ENCODE measurements at regions not wholly inside any gene's neighbourhood (a gene's known extent, or its start where the extent isn't known, plus 50 kb on each side); places are given as distances from the start of the nearest gene placed in this dataset.

DNA sequence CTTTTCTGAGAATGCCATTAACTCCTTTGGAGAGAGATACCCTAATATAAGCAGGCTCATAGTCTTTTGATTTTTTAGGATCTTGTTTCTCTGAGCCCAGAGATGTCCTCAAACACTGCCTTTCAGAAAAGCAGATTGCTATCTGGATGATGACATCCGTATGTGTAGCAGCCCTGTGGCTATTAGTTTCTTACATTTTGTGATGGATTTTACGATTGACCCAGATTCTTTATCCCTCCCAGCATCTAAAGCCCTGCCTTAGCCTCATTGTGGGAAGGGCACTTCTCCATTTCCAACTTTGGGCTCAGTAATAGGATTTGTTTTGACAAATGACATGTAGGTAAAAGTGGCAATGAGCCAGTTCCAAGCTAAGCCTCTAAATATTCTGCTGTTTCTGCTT lies 300.3 kb downstream of the TTLL7 start:
- Histone ChIP-seq H3K9ac (ENCODE audit: low read length) (no peak overlapping the region), H3F3A (ENCODE audit: insufficient read depth, low read length) (no peaks in the 10 kb centered on the region), H3K27ac (ENCODE audit: low read depth, low read length, poor library complexity, severe bottlenecking) (no peak overlapping the region), H3K4me3 (ENCODE audit: low read depth, low read length, poor library complexity, severe bottlenecking) (no peak overlapping the region), H3K9me2 (ENCODE audit: low read depth, low read length) (no peaks in the 10 kb centered on the region), H4K20me1 (ENCODE audit: insufficient read depth, low read length) (no peaks in the 10 kb centered on the region), H3K27me3 (ENCODE audit: insufficient read depth, low read length) (no peaks in the 10 kb centered on the region), H2AFZ (ENCODE audit: low read length) (no peak overlapping the region), H3K4me1 (ENCODE audit: insufficient read depth, low read length, severe bottlenecking) (peaks cover 36% of the 10 kb centered on the region), H3K4me2 (ENCODE audit: low read length) (no peak overlapping the region), H3K9me3 (ENCODE audit: low read length) (no peaks in the 10 kb centered on the region), H3K36me3 (ENCODE audit: insufficient read depth, low read length) (no peaks in the 10 kb centered on the region; the same call in 1 of the 2 replicates), H3K79me2 (ENCODE audit: insufficient read depth, low read length) (no peaks in the 10 kb centered on the region)
- TF ChIP-seq EZH2 (IDR thresholded peaks at IDR 0.05; ENCODE audit: borderline replicate concordance, low read length) = no peak
- TF ChIP-seq, protein P1, sequence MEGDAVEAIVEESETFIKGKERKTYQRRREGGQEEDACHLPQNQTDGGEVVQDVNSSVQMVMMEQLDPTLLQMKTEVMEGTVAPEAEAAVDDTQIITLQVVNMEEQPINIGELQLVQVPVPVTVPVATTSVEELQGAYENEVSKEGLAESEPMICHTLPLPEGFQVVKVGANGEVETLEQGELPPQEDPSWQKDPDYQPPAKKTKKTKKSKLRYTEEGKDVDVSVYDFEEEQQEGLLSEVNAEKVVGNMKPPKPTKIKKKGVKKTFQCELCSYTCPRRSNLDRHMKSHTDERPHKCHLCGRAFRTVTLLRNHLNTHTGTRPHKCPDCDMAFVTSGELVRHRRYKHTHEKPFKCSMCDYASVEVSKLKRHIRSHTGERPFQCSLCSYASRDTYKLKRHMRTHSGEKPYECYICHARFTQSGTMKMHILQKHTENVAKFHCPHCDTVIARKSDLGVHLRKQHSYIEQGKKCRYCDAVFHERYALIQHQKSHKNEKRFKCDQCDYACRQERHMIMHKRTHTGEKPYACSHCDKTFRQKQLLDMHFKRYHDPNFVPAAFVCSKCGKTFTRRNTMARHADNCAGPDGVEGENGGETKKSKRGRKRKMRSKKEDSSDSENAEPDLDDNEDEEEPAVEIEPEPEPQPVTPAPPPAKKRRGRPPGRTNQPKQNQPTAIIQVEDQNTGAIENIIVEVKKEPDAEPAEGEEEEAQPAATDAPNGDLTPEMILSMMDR (IDR thresholded peaks at IDR 0.05; ENCODE audit: low read length) = no peak

DNA sequence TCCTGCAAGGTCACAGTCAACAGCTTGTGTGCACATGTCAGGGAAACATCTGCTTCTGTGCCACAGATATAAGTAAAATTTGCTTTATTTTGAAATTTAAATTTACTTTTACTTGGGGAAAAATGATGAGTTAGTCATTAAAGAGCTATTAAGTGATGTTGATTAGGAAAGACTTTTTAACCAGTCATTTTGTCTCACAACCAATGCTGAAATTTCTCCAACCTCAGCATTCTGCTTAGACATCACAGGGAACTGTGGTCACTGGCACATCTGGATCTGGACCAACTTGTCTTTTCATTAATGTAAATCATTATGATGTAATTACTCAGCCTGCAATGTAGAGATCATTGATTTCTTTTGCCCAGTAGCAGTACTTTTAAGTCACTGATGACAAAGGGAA lies 301.0 kb downstream of the TTLL7 start:
- no peaks in the 10 kb centered on the region for H3K9me3 ChIP-seq (ENCODE audit: low read length)
- TF ChIP-seq, protein P1 (IDR thresholded peaks at IDR 0.05; ENCODE audit: low read length) = no peak
- no peak for TF ChIP-seq EZH2 (IDR thresholded peaks at IDR 0.05; ENCODE audit: borderline replicate concordance, low read length)

DNA sequence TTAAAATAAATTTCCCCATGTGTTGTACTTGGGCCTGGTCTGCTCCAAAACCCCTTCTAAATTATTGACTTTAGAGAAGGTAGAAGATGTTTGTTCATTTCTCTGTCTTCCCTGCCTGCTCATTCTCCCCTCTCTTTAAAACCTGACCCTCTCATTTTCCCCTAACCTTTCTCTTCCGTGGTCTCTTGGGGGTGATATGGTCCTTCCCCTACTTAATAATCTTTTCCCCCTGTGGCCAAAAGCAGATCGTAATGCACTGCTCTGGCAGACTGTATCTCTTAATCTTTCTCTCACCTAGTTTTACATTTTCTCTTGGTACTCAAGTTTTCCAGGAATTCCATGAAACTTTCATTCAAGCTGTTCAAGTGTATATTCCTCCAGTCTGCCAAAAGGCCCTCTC lies 301.7 kb downstream of the TTLL7 start:
- Histone ChIP-seq H2AFZ (ENCODE audit: low read length) (no peak overlapping the region), H3F3A (ENCODE audit: insufficient read depth, low read length) (no peaks in the 10 kb centered on the region), H3K4me3 (ENCODE audit: low read depth, low read length, poor library complexity, severe bottlenecking) (no peak overlapping the region), H3K36me3 (ENCODE audit: insufficient read depth, low read length) (no peaks in the 10 kb centered on the region; the same call in 1 of the 2 replicates), H3K27ac (ENCODE audit: low read depth, low read length, poor library complexity, severe bottlenecking) (no peak overlapping the region), H3K9me3 (ENCODE audit: low read length) (no peaks in the 10 kb centered on the region), H3K27me3 (ENCODE audit: insufficient read depth, low read length) (no peaks in the 10 kb centered on the region), H4K20me1 (ENCODE audit: insufficient read depth, low read length) (no peaks in the 10 kb centered on the region), H3K9me2 (ENCODE audit: low read depth, low read length) (no peaks in the 10 kb centered on the region), H3K9ac (ENCODE audit: low read length) (no peak overlapping the region), H3K4me2 (ENCODE audit: low read length) (no peak overlapping the region), H3K4me1 (ENCODE audit: insufficient read depth, low read length, severe bottlenecking) (peaks cover 43% of the 10 kb centered on the region), H3K79me2 (ENCODE audit: insufficient read depth, low read length) (no peaks in the 10 kb centered on the region)
- TF ChIP-seq, protein P1 (IDR thresholded peaks at IDR 0.05; ENCODE audit: low read length) = no peak
- TF ChIP-seq EZH2 (IDR thresholded peaks at IDR 0.05; ENCODE audit: borderline replicate concordance, low read length) = no peak

More for the DNA sequence above, 301.0 kb downstream of the TTLL7 start:
- Histone ChIP-seq H3K4me1 (ENCODE audit: insufficient read depth, low read length, severe bottlenecking) (peaks cover 43% of the 10 kb centered on the region), H3K9ac (ENCODE audit: low read length) (no peak overlapping the region), H3K36me3 (ENCODE audit: insufficient read depth, low read length) (no peaks in the 10 kb centered on the region; the same call in 1 of the 2 replicates), H3K27me3 (ENCODE audit: insufficient read depth, low read length) (no peaks in the 10 kb centered on the region), H3K9me2 (ENCODE audit: low read depth, low read length) (no peaks in the 10 kb centered on the region), H2AFZ (ENCODE audit: low read length) (no peak overlapping the region), H4K20me1 (ENCODE audit: insufficient read depth, low read length) (no peaks in the 10 kb centered on the region), H3F3A (ENCODE audit: insufficient read depth, low read length) (no peaks in the 10 kb centered on the region), H3K4me3 (ENCODE audit: low read depth, low read length, poor library complexity, severe bottlenecking) (no peak overlapping the region), H3K4me2 (ENCODE audit: low read length) (no peak overlapping the region), H3K79me2 (ENCODE audit: insufficient read depth, low read length) (no peaks in the 10 kb centered on the region), H3K27ac (ENCODE audit: low read depth, low read length, poor library complexity, severe bottlenecking) (no peak overlapping the region)
